NCI-H774 (cell line): ENCODE measurements at regions not wholly inside any gene's neighbourhood (a gene's known extent, or its start where the extent isn't known, plus 50 kb on each side); places are given as distances from the start of the nearest gene placed in this dataset.
"Not testable (repeated sequence)": the region's sequence is repeated elsewhere in the genome, so short reads cannot be mapped to it uniquely, and the experiment has no call there.

Experiments used
- DNase-seq: peaks from one replicate; lab custom pipeline; 2025; lab: John Stamatoyannopoulos, UW

GRCh38 chr16:22436823-22437652, 62.6 kb upstream of the CDR2 start:
- peak; percentile 36 for DNase-seq

GRCh38 chr16:22436326-22436822, 62.0 kb upstream of the CDR2 start:
- DNase-seq = not testable (repeated sequence)

- DNase-seq = not testable (repeated sequence)
Measured at GRCh38 chr16:22431314-22431713, 56.9 kb upstream of the CDR2 start.

- DNase-seq = no peak
Measured at GRCh38 chr16:22428654-22429053, 54.2 kb upstream of the CDR2 start.

GRCh38 chr16:22427556-22427955, 53.1 kb upstream of the CDR2 start:
- no peak for DNase-seq

- DNase-seq = no peak
Measured at GRCh38 chr16:22425847-22426246, 51.4 kb upstream of the CDR2 start.

GRCh38 chr16:22425036-22425801, 50.8 kb upstream of the CDR2 start:
- DNase-seq = no peak

- no peak for DNase-seq
Measured at GRCh38 chr16:22424161-22424937, 49.9 kb upstream of the CDR2 start.
